HG02759 (cell line): ENCODE measurements at regions not wholly inside any gene's neighbourhood (a gene's known extent, or its start where the extent isn't known, plus 50 kb on each side); places are given as distances from the start of the nearest gene placed in this dataset.
A peak's percentile ranks its signal among the peaks of the same experiment; 100 is the strongest.
"Not testable (repeated sequence)": the region's sequence is repeated elsewhere in the genome, so short reads cannot be mapped to it uniquely, and the experiment has no call there.

Source experiments
- ATAC-seq: cut with Tn5 transposase; IDR thresholded peaks from one replicate; pipeline ENCODE4 v1.9.1; 2021; ENCODE audit warnings: mild to moderate bottlenecking, moderate library complexity; ENCODE audit not compliant: unreplicated experiment

- no peak for ATAC-seq
These were observed 167.5 kb downstream of the SEPTIN7 start for GRCh38 chr7:35968140-35968940.

GRCh38 chr7:35969066-35969465 is 168.2 kb downstream of the SEPTIN7 start:
- no peak for ATAC-seq

- ATAC-seq, result no peak
These were observed 169.6 kb downstream of the SEPTIN7 start for GRCh38 chr7:35970458-35970857.

GRCh38 chr7:35971133-35971891 is 170.5 kb downstream of the SEPTIN7 start:
- peak; percentile 61 for ATAC-seq

- peak; percentile 75 for ATAC-seq
These were observed 175.1 kb downstream of the SEPTIN7 start for GRCh38 chr7:35975851-35976454.

- not testable (repeated sequence) for ATAC-seq
These were observed 174.0 kb upstream of the EEPD1 start for GRCh38 chr7:35978816-35979640.

GRCh38 chr7:35982600-35982999 is 170.5 kb upstream of the EEPD1 start:
- no peak for ATAC-seq

- no peak for ATAC-seq
These were observed 169.4 kb upstream of the EEPD1 start for GRCh38 chr7:35983626-35984025.

GRCh38 chr7:35985126-35985754 is 167.8 kb upstream of the EEPD1 start:
- ATAC-seq, result peak; percentile 91

GRCh38 chr7:35987016-35987415 is 166.0 kb upstream of the EEPD1 start:
- no peak for ATAC-seq

GRCh38 chr7:35988105-35988504 is 164.9 kb upstream of the EEPD1 start:
- no peak for ATAC-seq

- ATAC-seq, result no peak
These were observed 164.2 kb upstream of the EEPD1 start for GRCh38 chr7:35988818-35989217.

- ATAC-seq, result no peak
These were observed 161.4 kb upstream of the EEPD1 start for GRCh38 chr7:35991511-35992232.

- no peak for ATAC-seq
These were observed 160.6 kb upstream of the EEPD1 start for GRCh38 chr7:35992436-35992835.

- no peak for ATAC-seq
These were observed 159.9 kb upstream of the EEPD1 start for GRCh38 chr7:35993113-35993512.

GRCh38 chr7:35993676-35994606 is 159.1 kb upstream of the EEPD1 start:
- ATAC-seq, result no peak

- no peak for ATAC-seq
These were observed 157.7 kb upstream of the EEPD1 start for GRCh38 chr7:35995334-35995733.

GRCh38 chr7:35998481-35998880 is 154.6 kb upstream of the EEPD1 start:
- ATAC-seq, result no peak

GRCh38 chr7:36001546-36001945 is 151.5 kb upstream of the EEPD1 start:
- no peak for ATAC-seq
